Caki2 (cell line): ENCODE measurements at regions not wholly inside any gene's neighbourhood (a gene's known extent, or its start where the extent isn't known, plus 50 kb on each side); places are given as distances from the start of the nearest gene placed in this dataset.
"Not testable (repeated sequence)": the region's sequence is repeated elsewhere in the genome, so short reads cannot be mapped to it uniquely, and the experiment has no call there.

Source experiments
- DNase-seq: peaks from one replicate; pipeline ENCODE4 v3.0.0-alpha.2; 2015; ENCODE audit warnings: low read depth
- in situ Hi-C: cut with HindIII; loops from 2 replicates; pipeline ENCODE4 v1.10.0; 2016; ENCODE audit warnings: low sequenced_read_pairs, low pct_unique_long_range_greater_than_20kb, mixed read lengths

- in situ Hi-C loops, result no loop called here
- no peak for DNase-seq
Measured at GRCh38 chr2:67599561-67599960, 202.4 kb downstream of the ETAA1 start.

- DNase-seq, result no peak
- in situ Hi-C loops, result no loop called here
Measured at GRCh38 chr2:67600222-67600871, 203.2 kb downstream of the ETAA1 start.

GRCh38 chr2:67600946-67601345, 203.8 kb downstream of the ETAA1 start:
- DNase-seq, result peak; percentile 35
- in situ Hi-C loops, result no loop called here

GRCh38 chr2:67604360-67604759, 207.2 kb downstream of the ETAA1 start:
- in situ Hi-C loops, result no loop called here
- DNase-seq, result no peak

- DNase-seq, result no peak
- in situ Hi-C loops, result no loop called here
Measured at GRCh38 chr2:67612576-67613042, 215.5 kb downstream of the ETAA1 start.

- in situ Hi-C loops, result no loop called here
Measured at GRCh38 chr2:67613227-67613626, 216.1 kb downstream of the ETAA1 start.

GRCh38 chr2:67614454-67614853, 217.3 kb downstream of the ETAA1 start:
- no peak for DNase-seq
- in situ Hi-C loops, result no loop called here

More at GRCh38 chr2:67613227-67613626, 216.1 kb downstream of the ETAA1 start:
- no peak for DNase-seq

GRCh38 chr2:67616749-67617148, 219.6 kb downstream of the ETAA1 start:
- DNase-seq, result no peak
- in situ Hi-C loops, result no loop called here

- in situ Hi-C loops, result no loop called here
- DNase-seq, result no peak
Measured at GRCh38 chr2:67619204-67619603, 222.1 kb downstream of the ETAA1 start.

- in situ Hi-C loops, DNase-seq: not testable (repeated sequence)
Measured at GRCh38 chr2:67623741-67624140, 226.6 kb downstream of the ETAA1 start.

GRCh38 chr2:67625178-67625577, 228.0 kb downstream of the ETAA1 start:
- no peak for DNase-seq
- in situ Hi-C loops, result no loop called here

- no peak for DNase-seq
- in situ Hi-C loops, result no loop called here
Measured at GRCh38 chr2:67625690-67626475, 228.8 kb downstream of the ETAA1 start.

GRCh38 chr2:67626656-67627055, 229.5 kb downstream of the ETAA1 start:
- DNase-seq, result no peak

GRCh38 chr2:67627456-67628207, 230.5 kb downstream of the ETAA1 start:
- in situ Hi-C loops, result no loop called here
- DNase-seq, result no peak

More at GRCh38 chr2:67626656-67627055, 229.5 kb downstream of the ETAA1 start:
- in situ Hi-C loops, result no loop called here

- DNase-seq, result no peak
- in situ Hi-C loops, result no loop called here
Measured at GRCh38 chr2:67628892-67629291, 231.8 kb downstream of the ETAA1 start.

- DNase-seq, result no peak
- in situ Hi-C loops, result no loop called here
Measured at GRCh38 chr2:67631483-67631882, 234.3 kb downstream of the ETAA1 start.

GRCh38 chr2:67633212-67633856, 236.2 kb downstream of the ETAA1 start:
- DNase-seq, result no peak
- in situ Hi-C loops, result no loop called here

- in situ Hi-C loops, result no loop called here
- no peak for DNase-seq
Measured at GRCh38 chr2:67638146-67638545, 241.0 kb downstream of the ETAA1 start.
